Endothelial cell of umbilical vein (primary cell): ENCODE measurements at regions not wholly inside any gene's neighbourhood (a gene's known extent, or its start where the extent isn't known, plus 50 kb on each side); places are given as distances from the start of the nearest gene placed in this dataset.

Source experiments
- BruUV-seq: library from RNA; stranded (reverse); fragments of 400-500 nt; replicated peaks from 2 replicates; lab custom pipeline; 2021; lab: Mats Ljungman, UMichigan
- CTCF ChIA-PET: fragments of 300-600, 350-600 bp; sonication (Branson Sonifier 250); formaldehyde crosslinking; loops from one replicate; lab custom pipeline; 2021; ENCODE audit warnings: antibody characterized with exemption, inconsistent platforms; lab: Charles Lee
- POLR2A ChIA-PET: fragments of 300-600, 350-600 bp; sonication (Branson Sonifier 250); formaldehyde crosslinking; loops from one replicate; lab custom pipeline; 2021; ENCODE audit warnings: antibody characterized with exemption, inconsistent platforms; lab: Charles Lee
- DNase-seq: peaks from one replicate; pipeline ENCODE4 v3.0.0-alpha.2; 2011; ENCODE audit warnings: low read depth, low spot score
- FAIRE-seq: peaks from 2 replicates; lab custom pipeline; 2011; peaks lifted over from hg19 to GRCh38; lab: Jason Lieb, UNC
- H2AFZ ChIP-seq: 2 replicates; pipeline ENCODE4 v1.6.0; 2012; ENCODE audit warnings: low read depth, low read length, control low read depth, inconsistent platforms
- H3K27ac ChIP-seq: 2 replicates; pipeline ENCODE4 v1.5.1; 2011; ENCODE audit warnings: low read depth, mild to moderate bottlenecking, control low read depth, low read length, moderate library complexity; ENCODE audit not compliant: insufficient read depth
- H3K27me3 ChIP-seq, 2 experiments: 2 replicates each; pipeline versions ENCODE4 v1.6.0 to v1.6.1; 2011; ENCODE audit warnings: low read length in 2 of 2, mixed read lengths in 1 of 2; ENCODE audit not compliant: control insufficient read depth in 2 of 2, insufficient read depth in 2 of 2
- H3K36me3 ChIP-seq, 2 experiments: 2 replicates in 1 of 2; 3 replicates in 1 of 2; pipeline ENCODE4 v1.5.1; 2011; ENCODE audit warnings: low read length in 2 of 2, mild to moderate bottlenecking in 1 of 2, moderate library complexity in 1 of 2; ENCODE audit not compliant: control insufficient read depth in 2 of 2, insufficient read depth in 2 of 2; ENCODE audit errors: extremely low read depth in 1 of 2
- H3K4me1 ChIP-seq: 3 replicates; pipeline ENCODE4 v1.5.1; 2011; ENCODE audit warnings: mild to moderate bottlenecking, low read length; ENCODE audit not compliant: control insufficient read depth, insufficient read depth; ENCODE audit errors: extremely low read depth
- H3K4me2 ChIP-seq: 2 replicates; pipeline ENCODE4 v1.6.1; 2011; ENCODE audit warnings: low read length, control low read depth, mixed read lengths; ENCODE audit not compliant: insufficient read depth
- H3K4me3 ChIP-seq, 3 experiments: fragments of 200-600 bp in 1 of 3; sonication (generic), shearing (Covaris generic) in 1 of 3; replicated peaks in 1 of 3; 2 replicates each; pipeline ENCODE4 v1.5.1; 2011 to 2016; ENCODE audit warnings: control low read depth in 3 of 3, low read length in 3 of 3, mild to moderate bottlenecking in 2 of 3, inconsistent platforms in 1 of 3, low read depth in 1 of 3, moderate library complexity in 1 of 3; ENCODE audit not compliant: insufficient read depth in 1 of 3
- H3K79me2 ChIP-seq: 2 replicates; pipeline ENCODE4 v1.6.0; 2012; ENCODE audit warnings: low read length, inconsistent platforms; ENCODE audit not compliant: control insufficient read depth, insufficient read depth
- H3K9ac ChIP-seq: replicated peaks from 2 replicates; pipeline ENCODE3; 2011; ENCODE audit warnings: low read length, control low read depth; ENCODE audit not compliant: insufficient read depth; ENCODE audit errors: extremely low read depth
- H3K9me1 ChIP-seq: replicated peaks from 3 replicates; pipeline ENCODE4 v1.6.0; 2011; ENCODE audit warnings: mild to moderate bottlenecking, low read length; ENCODE audit not compliant: control insufficient read depth, insufficient read depth; ENCODE audit errors: extremely low read depth
- H3K9me3 ChIP-seq: replicated peaks from 2 replicates; pipeline ENCODE4 v1.5.1; 2012; ENCODE audit warnings: low read length, inconsistent platforms; ENCODE audit not compliant: control insufficient read depth, insufficient read depth
- H4K20me1 ChIP-seq: replicated peaks from 2 replicates; pipeline ENCODE3; 2011; ENCODE audit warnings: mild to moderate bottlenecking, low read length; ENCODE audit not compliant: control insufficient read depth, insufficient read depth; ENCODE audit errors: extremely low read depth
- CTCF ChIP-seq, 2 donors: IDR thresholded peaks; 1 replicate in 1 of 2; 2 replicates in 1 of 2; pipeline ENCODE4 v1.5.1; 2011; ENCODE audit warnings: low read length in 2 of 2, mild to moderate bottlenecking in 2 of 2, moderate library complexity in 2 of 2, control low read depth in 1 of 2, inconsistent platforms in 1 of 2, low read depth in 1 of 2; ENCODE audit not compliant: insufficient read depth in 1 of 2; ENCODE audit errors: extremely low read depth in 1 of 2
- EZH2 ChIP-seq: IDR thresholded peaks from 2 replicates; pipeline ENCODE4 v1.6.1; 2012; ENCODE audit warnings: borderline replicate concordance, low read depth, mild to moderate bottlenecking, moderate library complexity, low read length, inconsistent platforms; ENCODE audit not compliant: severe bottlenecking
- FOS ChIP-seq: IDR thresholded peaks from 2 replicates; pipeline ENCODE4 v1.6.1; 2011; ENCODE audit warnings: mild to moderate bottlenecking, low read length, moderate library complexity, borderline replicate concordance; ENCODE audit not compliant: insufficient read depth
- GATA2 ChIP-seq: IDR thresholded peaks from 2 replicates; pipeline ENCODE4 v1.7.0; 2011; ENCODE audit warnings: low read depth, mild to moderate bottlenecking, moderate library complexity, mixed read lengths, low read length; ENCODE audit not compliant: insufficient read length, insufficient read depth
- JUN ChIP-seq: IDR thresholded peaks from 2 replicates; pipeline ENCODE4 v1.6.1; 2011; ENCODE audit warnings: borderline replicate concordance, low read depth; ENCODE audit not compliant: insufficient read length, insufficient read depth
- MAX ChIP-seq: IDR thresholded peaks from 2 replicates; pipeline ENCODE4 v1.6.1; 2011; ENCODE audit not compliant: insufficient read depth, insufficient read length
- MYC ChIP-seq: IDR thresholded peaks from one replicate; pipeline ENCODE4 v1.6.1; 2011; ENCODE audit warnings: mild to moderate bottlenecking, low read depth, low read length
- POLR2A ChIP-seq: IDR thresholded peaks from 2 replicates; pipeline ENCODE4 v1.6.1; 2012; ENCODE audit warnings: low read depth, mild to moderate bottlenecking, control low read depth, low read length
- POLR2AphosphoS5 ChIP-seq: IDR thresholded peaks from 2 replicates; pipeline ENCODE4 v1.6.1; 2012; ENCODE audit warnings: low read depth, mild to moderate bottlenecking, control low read depth, low read length, moderate library complexity; ENCODE audit not compliant: insufficient read depth
- dilution Hi-C: fragments of 300-500 bp; cut with MboI; formaldehyde crosslinking; loops from one replicate; pipeline ENCODE4 v1.15.0; 2019; ENCODE audit warnings: low sequenced_read_pairs; ENCODE audit not compliant: extremely low pct_ligation_motif_present
- intact Hi-C: fragments of 100-400 bp; cut with micrococcal nuclease; formaldehyde crosslinking; loops from one replicate; pipeline ENCODE4 v1.10.0; 2022

GRCh38 chrY:15402451-15402850, 878.1 kb downstream of the NLGN4Y start:
- TF ChIP-seq POLR2AphosphoS5 = no peak
- TF ChIP-seq JUN = no peak
- TF ChIP-seq EZH2 = no peak
- no peak for TF ChIP-seq CTCF (IDR thresholded peaks at IDR 0.05; ENCODE audit: extremely low read depth in 1 of 2, insufficient read depth in 1 of 2, low read depth in 1 of 2, low read length in 2 of 2)
- no peak for TF ChIP-seq FOS
- no peak for TF ChIP-seq POLR2A
- no peak for TF ChIP-seq MYC
- TF ChIP-seq GATA2 = no peak
- no peak for TF ChIP-seq MAX
- no peak overlapping the region for H3K27ac ChIP-seq
- ChIA-PET POLR2A (no interaction called here), CTCF (no interaction called here)
- no peaks in the 10 kb centered on the region for H3K36me3 ChIP-seq
- no peaks in the 10 kb centered on the region for H3K4me1 ChIP-seq
- no peaks in the 10 kb centered on the region for H4K20me1 ChIP-seq
- no peak overlapping the region for H2AFZ ChIP-seq
- DNase-seq (no peak), FAIRE-seq (no peak)
- no peaks in the 10 kb centered on the region for H3K27me3 ChIP-seq
- H3K9me1 ChIP-seq = no peaks in the 10 kb centered on the region
- H3K9ac ChIP-seq = no peak overlapping the region
- BruUV-seq = no TSS peak
- H3K4me3 ChIP-seq = no peak overlapping the region
- dilution Hi-C loops (no loop called here), intact Hi-C loops (no loop called here)
- no peaks in the 10 kb centered on the region for H3K79me2 ChIP-seq
- no peak overlapping the region for H3K4me2 ChIP-seq
- H3K9me3 ChIP-seq = no peaks in the 10 kb centered on the region
